ENCODE measurements at regions not wholly inside any gene's neighbourhood (a gene's known extent, or its start where the extent isn't known, plus 50 kb on each side); places are given as distances from the start of the nearest gene placed in this dataset.

GRCh38 chrY:8202837-8203236, 1134.4 kb upstream of the TSPY4 start:
- Histone ChIP-seq H3K4me3 (no peak overlapping the region), H3K36me3 (ENCODE audit: low read depth) (no peaks in the 10 kb centered on the region), H3K4me1 (ENCODE audit: low read depth) (no peaks in the 10 kb centered on the region), H3K9me3 (no peaks in the 10 kb centered on the region)
- intact Hi-C loops (cut with DNase I, micrococcal nuclease), result no loop called here
- no peak for DNase-seq
- TF ChIP-seq, protein P1, sequence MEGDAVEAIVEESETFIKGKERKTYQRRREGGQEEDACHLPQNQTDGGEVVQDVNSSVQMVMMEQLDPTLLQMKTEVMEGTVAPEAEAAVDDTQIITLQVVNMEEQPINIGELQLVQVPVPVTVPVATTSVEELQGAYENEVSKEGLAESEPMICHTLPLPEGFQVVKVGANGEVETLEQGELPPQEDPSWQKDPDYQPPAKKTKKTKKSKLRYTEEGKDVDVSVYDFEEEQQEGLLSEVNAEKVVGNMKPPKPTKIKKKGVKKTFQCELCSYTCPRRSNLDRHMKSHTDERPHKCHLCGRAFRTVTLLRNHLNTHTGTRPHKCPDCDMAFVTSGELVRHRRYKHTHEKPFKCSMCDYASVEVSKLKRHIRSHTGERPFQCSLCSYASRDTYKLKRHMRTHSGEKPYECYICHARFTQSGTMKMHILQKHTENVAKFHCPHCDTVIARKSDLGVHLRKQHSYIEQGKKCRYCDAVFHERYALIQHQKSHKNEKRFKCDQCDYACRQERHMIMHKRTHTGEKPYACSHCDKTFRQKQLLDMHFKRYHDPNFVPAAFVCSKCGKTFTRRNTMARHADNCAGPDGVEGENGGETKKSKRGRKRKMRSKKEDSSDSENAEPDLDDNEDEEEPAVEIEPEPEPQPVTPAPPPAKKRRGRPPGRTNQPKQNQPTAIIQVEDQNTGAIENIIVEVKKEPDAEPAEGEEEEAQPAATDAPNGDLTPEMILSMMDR (IDR thresholded peaks at IDR 0.05), result no peak
- no peak for ATAC-seq

DNA sequence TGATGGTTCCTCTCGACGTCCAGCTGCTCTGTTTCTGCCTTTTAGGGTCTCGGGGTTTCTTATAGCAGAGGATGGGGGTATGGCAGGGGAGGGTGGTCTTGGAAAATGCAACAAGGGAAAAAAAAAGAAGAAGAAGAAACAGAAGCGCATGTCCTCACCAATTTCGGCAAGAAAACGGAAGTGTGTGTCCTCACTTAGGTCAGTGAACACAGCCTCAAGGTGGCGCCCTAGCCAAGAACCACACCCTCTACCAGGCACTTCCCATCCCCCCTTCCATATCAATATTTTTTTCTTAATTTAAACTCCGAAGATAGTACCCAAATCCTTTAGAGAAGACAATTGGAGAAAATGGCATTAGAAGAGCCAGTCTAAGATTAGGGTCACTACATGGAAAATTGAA, 1096.1 kb upstream of the TSPY4 start:
- Histone ChIP-seq H3K4me1 (ENCODE audit: low read depth) (no peaks in the 10 kb centered on the region), H3K36me3 (ENCODE audit: low read depth) (no peaks in the 10 kb centered on the region), H3K9me3 (no peaks in the 10 kb centered on the region), H3K4me3 (no peak overlapping the region)
- TF ChIP-seq, protein P1 (IDR thresholded peaks at IDR 0.05), result no peak
- intact Hi-C loops (cut with DNase I, micrococcal nuclease), result no loop called here
- DNase-seq (peak in 1 of 3 donors; percentile 7), ATAC-seq (no peak)

GRCh38 chrY:8273807-8274206, 1063.5 kb upstream of the TSPY4 start:
- no peak for ATAC-seq

GRCh38 chrY:8305021-8305420, 1032.2 kb upstream of the TSPY4 start:
- DNase-seq, result no peak
- ATAC-seq, result no peak
- Histone ChIP-seq H3K36me3 (ENCODE audit: low read depth) (no peaks in the 10 kb centered on the region), H3K9me3 (no peaks in the 10 kb centered on the region), H3K4me3 (no peak overlapping the region), H3K4me1 (ENCODE audit: low read depth) (no peaks in the 10 kb centered on the region)
- TF ChIP-seq, protein P1 (IDR thresholded peaks at IDR 0.05), result no peak
- intact Hi-C loops (cut with DNase I, micrococcal nuclease), result no loop called here

More at GRCh38 chrY:8273807-8274206, 1063.5 kb upstream of the TSPY4 start:
- TF ChIP-seq, protein P1 (IDR thresholded peaks at IDR 0.05), result no peak
- DNase-seq, result no peak
- Histone ChIP-seq H3K9me3 (no peaks in the 10 kb centered on the region), H3K4me1 (ENCODE audit: low read depth) (no peaks in the 10 kb centered on the region), H3K36me3 (ENCODE audit: low read depth) (no peaks in the 10 kb centered on the region), H3K4me3 (no peak overlapping the region)
- intact Hi-C loops (cut with DNase I, micrococcal nuclease), result no loop called here

DNA sequence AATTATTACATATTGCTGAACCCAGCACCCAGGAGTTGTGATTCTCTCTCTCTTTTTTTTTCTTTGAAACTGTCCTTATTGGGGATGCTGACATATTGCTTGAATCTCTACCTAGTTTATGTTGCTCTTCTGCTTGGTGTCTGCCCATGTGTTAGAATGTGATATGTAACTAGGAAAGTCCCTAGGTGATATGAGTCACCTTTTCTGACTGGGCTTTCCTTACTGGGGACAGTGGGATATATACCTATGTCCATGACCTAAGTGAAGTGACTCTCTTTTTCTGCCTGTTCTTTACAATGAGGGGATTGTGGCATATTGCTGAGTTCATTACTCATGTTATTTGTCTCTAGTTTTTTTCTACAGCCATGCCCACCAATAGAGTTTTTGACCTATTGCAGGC, 1013.2 kb upstream of the TSPY4 start:
- intact Hi-C loops (cut with DNase I, micrococcal nuclease), result no loop called here
- TF ChIP-seq, protein P1 (IDR thresholded peaks at IDR 0.05), result no peak
- DNase-seq (no peak), ATAC-seq (no peak)
- no peaks in the 10 kb centered on the region for H3K36me3 ChIP-seq (ENCODE audit: low read depth)
- H3K4me1 ChIP-seq (ENCODE audit: low read depth), result no peaks in the 10 kb centered on the region
- H3K9me3 ChIP-seq, result no peaks in the 10 kb centered on the region
- H3K4me3 ChIP-seq, result no peak overlapping the region

GRCh38 chrY:8326944-8327343, 1010.3 kb upstream of the TSPY4 start:
- H3K9me3 ChIP-seq, result no peaks in the 10 kb centered on the region
- ATAC-seq (no peak), DNase-seq (no peak)
- no peak overlapping the region for H3K4me3 ChIP-seq
- no peaks in the 10 kb centered on the region for H3K4me1 ChIP-seq (ENCODE audit: low read depth)
- no peaks in the 10 kb centered on the region for H3K36me3 ChIP-seq (ENCODE audit: low read depth)
- intact Hi-C loops (cut with DNase I, micrococcal nuclease), result no loop called here
- TF ChIP-seq, protein P1 (IDR thresholded peaks at IDR 0.05), result no peak
